ENCODE measurements at regions not wholly inside any gene's neighbourhood (a gene's known extent, or its start where the extent isn't known, plus 50 kb on each side); places are given as distances from the start of the nearest gene placed in this dataset.

GRCh38 chr7:142338633-142339501 is 81.0 kb upstream of the PRSS58 start:
- TF ChIP-seq EZH2 (IDR thresholded peaks at IDR 0.05; ENCODE audit: low read depth, unreplicated experiment), result no peak
- TF ChIP-seq CTCF (conservative IDR thresholded peaks at IDR 0.05; ENCODE audit: low read depth in 2 of 2), result peak; percentile 89 to 97
- no peak for TF ChIP-seq POLR2AphosphoS5 (IDR thresholded peaks at IDR 0.05; ENCODE audit: low read depth)
- TF ChIP-seq JUNB (IDR thresholded peaks at IDR 0.05; ENCODE audit: unreplicated experiment), result no peak
- no peak for TF ChIP-seq EZH2phosphoT487 (IDR thresholded peaks at IDR 0.05; ENCODE audit: unreplicated experiment)
- TF ChIP-seq ZNF114 (CRISPR knock-in tag; IDR thresholded peaks at IDR 0.05), result no peak
- TF ChIP-seq CREB1 (CRISPR knock-in tag; IDR thresholded peaks at IDR 0.05; ENCODE audit: low read depth), result no peak
- TF ChIP-seq REST (IDR thresholded peaks at IDR 0.05; ENCODE audit: unreplicated experiment), result no peak
- no peak for TF ChIP-seq ETS1 (IDR thresholded peaks at IDR 0.05)
- TF ChIP-seq STAT1 (IDR thresholded peaks at IDR 0.05; ENCODE audit: unreplicated experiment), result no peak
- no peak for TF ChIP-seq ZNF331 (CRISPR knock-in tag; IDR thresholded peaks at IDR 0.05; ENCODE audit: low read depth)
- TF ChIP-seq NANOG (IDR thresholded peaks at IDR 0.05; ENCODE audit: borderline replicate concordance), result no peak

All from GM23338 (cell line).